MM.1S (cell line): ENCODE measurements at regions not wholly inside any gene's neighbourhood (a gene's known extent, or its start where the extent isn't known, plus 50 kb on each side); places are given as distances from the start of the nearest gene placed in this dataset.

Source experiments
- DNase-seq: peaks from one replicate; pipeline ENCODE4 v3.0.0-alpha.2; 2015
- H2AFZ ChIP-seq: fragments of 300-600 bp; sonication (generic); 2 replicates; pipeline ENCODE4 v1.6.0; 2016; ENCODE audit warnings: antibody characterized with exemption, low read length
- H3F3A ChIP-seq: fragments of 300-600 bp; sonication (generic); 2 replicates; pipeline ENCODE4 v1.6.1; 2016; ENCODE audit warnings: mild to moderate bottlenecking, antibody characterized with exemption, low read length, moderate library complexity, mixed read lengths; ENCODE audit not compliant: insufficient read depth
- H3K27ac ChIP-seq: fragments of 300-600 bp; sonication (generic); 2 replicates; pipeline ENCODE4 v1.5.1; 2016; ENCODE audit warnings: mild to moderate bottlenecking, low read length
- H3K27me3 ChIP-seq: fragments of 300-600 bp; sonication (generic); replicated peaks from 2 replicates; pipeline ENCODE4 v1.6.0; 2016; ENCODE audit warnings: low read length; ENCODE audit not compliant: insufficient read depth
- H3K36me3 ChIP-seq: fragments of 300-600 bp; sonication (generic); replicated peaks from 2 replicates; pipeline ENCODE4 v1.6.1; 2016; ENCODE audit warnings: mild to moderate bottlenecking, low read length, mixed read lengths; ENCODE audit not compliant: insufficient read depth
- H3K4me1 ChIP-seq: fragments of 300-600 bp; sonication (generic); 2 replicates; pipeline ENCODE4 v1.6.1; 2016; ENCODE audit warnings: low read length, mixed read lengths
- H3K4me2 ChIP-seq: fragments of 300-600 bp; sonication (generic); 2 replicates; pipeline ENCODE4 v1.6.0; 2016; ENCODE audit warnings: low read depth, low read length
- H3K4me3 ChIP-seq: fragments of 300-600 bp; sonication (generic); 2 replicates; pipeline ENCODE4 v1.5.1; 2016; ENCODE audit warnings: low read length, mixed read lengths
- H3K79me2 ChIP-seq: fragments of 300-600 bp; sonication (generic); 2 replicates; pipeline ENCODE4 v1.6.1; 2016; ENCODE audit warnings: mixed run types, low read length, mixed read lengths
- H3K9ac ChIP-seq: fragments of 300-600 bp; sonication (generic); 2 replicates; pipeline ENCODE4 v1.6.1; 2016; ENCODE audit warnings: low read length, mixed read lengths
- H3K9me2 ChIP-seq: fragments of 300-600 bp; sonication (generic); replicated peaks from 2 replicates; pipeline ENCODE4 v1.6.1; 2016; ENCODE audit warnings: mild to moderate bottlenecking, low read length, mixed read lengths; ENCODE audit not compliant: insufficient read depth
- H3K9me3 ChIP-seq: fragments of 300-600 bp; sonication (generic); replicated peaks from 2 replicates; pipeline ENCODE4 v1.6.1; 2016; ENCODE audit warnings: mild to moderate bottlenecking, low read length, mixed read lengths; ENCODE audit not compliant: insufficient read depth
- H4K20me1 ChIP-seq: fragments of 300-600 bp; sonication (generic); 2 replicates; pipeline ENCODE4 v1.6.1; 2016; ENCODE audit warnings: mild to moderate bottlenecking, low read length, moderate library complexity, mixed read lengths; ENCODE audit not compliant: insufficient read depth
- EZH2 ChIP-seq: fragments of 300-600 bp; sonication (generic); optimal IDR thresholded peaks from 2 replicates; pipeline ENCODE3; 2017; ENCODE audit warnings: low read depth, mild to moderate bottlenecking, antibody characterized with exemption, low read length, mixed read lengths
- EZH2phosphoT487 ChIP-seq: fragments of 300-600 bp; sonication (generic); IDR thresholded peaks from 2 replicates; pipeline ENCODE4 v1.6.1; 2018; ENCODE audit warnings: antibody characterized with exemption, low read length
- TF ChIP-seq, protein P1 (sequence below): fragments of 300-600 bp; sonication (generic); IDR thresholded peaks from 2 replicates; pipeline ENCODE4 v1.5.1; 2016; ENCODE audit warnings: antibody characterized with exemption, low read length, mixed read lengths

DNA sequence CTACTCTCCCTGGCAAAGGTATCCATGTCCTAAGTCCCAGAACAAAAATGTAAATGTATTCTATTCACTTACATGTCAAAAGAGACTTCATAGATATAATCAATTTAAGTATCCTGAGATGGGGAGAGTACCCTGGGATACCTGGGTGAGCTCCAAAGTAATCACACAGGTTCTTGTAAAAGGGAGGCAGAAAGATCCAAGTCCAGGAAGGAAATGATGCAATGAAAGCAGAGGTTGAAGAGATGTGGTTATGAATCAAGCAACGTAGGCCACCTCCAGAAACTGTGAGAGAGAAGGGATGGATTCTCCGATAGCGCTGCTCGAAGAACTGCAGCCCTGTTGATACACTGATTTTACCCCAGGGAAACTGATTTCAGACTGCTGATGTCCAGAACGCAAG is 93.9 kb upstream of the VGLL3 start:
- no peak for DNase-seq
- Histone ChIP-seq H3K4me1 (no peaks in the 10 kb centered on the region), H3K27me3 (no peaks in the 10 kb centered on the region), H4K20me1 (no peaks in the 10 kb centered on the region), H2AFZ (no peak overlapping the region), H3K79me2 (no peaks in the 10 kb centered on the region), H3K9me3 (no peaks in the 10 kb centered on the region), H3K36me3 (no peaks in the 10 kb centered on the region), H3K4me2 (no peak overlapping the region), H3K4me3 (no peak overlapping the region), H3F3A (no peaks in the 10 kb centered on the region), H3K9me2 (no peaks in the 10 kb centered on the region), H3K9ac (no peak overlapping the region), H3K27ac (no peak overlapping the region)
- no peak for TF ChIP-seq EZH2
- TF ChIP-seq EZH2phosphoT487, result no peak
- TF ChIP-seq, protein P1, sequence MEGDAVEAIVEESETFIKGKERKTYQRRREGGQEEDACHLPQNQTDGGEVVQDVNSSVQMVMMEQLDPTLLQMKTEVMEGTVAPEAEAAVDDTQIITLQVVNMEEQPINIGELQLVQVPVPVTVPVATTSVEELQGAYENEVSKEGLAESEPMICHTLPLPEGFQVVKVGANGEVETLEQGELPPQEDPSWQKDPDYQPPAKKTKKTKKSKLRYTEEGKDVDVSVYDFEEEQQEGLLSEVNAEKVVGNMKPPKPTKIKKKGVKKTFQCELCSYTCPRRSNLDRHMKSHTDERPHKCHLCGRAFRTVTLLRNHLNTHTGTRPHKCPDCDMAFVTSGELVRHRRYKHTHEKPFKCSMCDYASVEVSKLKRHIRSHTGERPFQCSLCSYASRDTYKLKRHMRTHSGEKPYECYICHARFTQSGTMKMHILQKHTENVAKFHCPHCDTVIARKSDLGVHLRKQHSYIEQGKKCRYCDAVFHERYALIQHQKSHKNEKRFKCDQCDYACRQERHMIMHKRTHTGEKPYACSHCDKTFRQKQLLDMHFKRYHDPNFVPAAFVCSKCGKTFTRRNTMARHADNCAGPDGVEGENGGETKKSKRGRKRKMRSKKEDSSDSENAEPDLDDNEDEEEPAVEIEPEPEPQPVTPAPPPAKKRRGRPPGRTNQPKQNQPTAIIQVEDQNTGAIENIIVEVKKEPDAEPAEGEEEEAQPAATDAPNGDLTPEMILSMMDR, result no peak

DNA sequence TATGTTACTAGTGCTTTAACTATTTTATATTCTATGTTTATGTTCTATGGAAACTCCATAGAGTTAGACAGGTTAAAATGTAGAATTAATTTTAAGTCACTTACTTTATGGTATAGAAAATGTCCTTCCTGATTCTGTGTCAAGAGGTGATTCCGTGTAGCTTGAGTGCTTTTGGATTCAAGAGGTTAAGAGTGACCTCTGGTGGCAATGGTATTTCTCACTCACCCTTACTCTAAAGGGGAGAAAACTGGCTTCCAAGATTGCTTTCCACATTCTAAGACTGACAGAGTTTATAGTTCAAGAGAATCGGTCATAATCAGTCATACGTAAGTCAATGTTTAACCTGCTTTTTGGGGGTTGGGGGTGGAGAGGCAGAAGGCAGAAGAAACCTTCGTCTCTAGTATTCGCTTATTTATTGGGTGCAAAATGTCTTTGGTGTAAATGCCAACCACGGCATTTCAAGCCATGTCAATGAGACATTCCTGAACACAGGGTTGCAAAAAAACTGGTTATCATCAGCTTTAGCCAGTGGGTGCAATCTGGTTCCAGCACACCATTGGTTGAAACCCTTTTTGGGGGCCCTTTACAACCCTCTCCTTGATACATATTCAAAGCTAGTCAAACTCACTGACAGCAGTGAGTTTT is 92.0 kb upstream of the VGLL3 start:
- Histone ChIP-seq H3K36me3 (no peaks in the 10 kb centered on the region), H3K9ac (no peak overlapping the region), H3K27ac (no peak overlapping the region), H3K9me3 (no peaks in the 10 kb centered on the region), H3K4me3 (no peak overlapping the region), H3K27me3 (no peaks in the 10 kb centered on the region), H3K79me2 (no peaks in the 10 kb centered on the region), H3F3A (no peaks in the 10 kb centered on the region), H3K9me2 (no peaks in the 10 kb centered on the region), H3K4me2 (no peak overlapping the region), H2AFZ (no peak overlapping the region), H3K4me1 (no peaks in the 10 kb centered on the region), H4K20me1 (no peaks in the 10 kb centered on the region)
- TF ChIP-seq, protein P1, result peak; percentile 57
- no peak for TF ChIP-seq EZH2phosphoT487
- DNase-seq, result peak; percentile 61

DNA sequence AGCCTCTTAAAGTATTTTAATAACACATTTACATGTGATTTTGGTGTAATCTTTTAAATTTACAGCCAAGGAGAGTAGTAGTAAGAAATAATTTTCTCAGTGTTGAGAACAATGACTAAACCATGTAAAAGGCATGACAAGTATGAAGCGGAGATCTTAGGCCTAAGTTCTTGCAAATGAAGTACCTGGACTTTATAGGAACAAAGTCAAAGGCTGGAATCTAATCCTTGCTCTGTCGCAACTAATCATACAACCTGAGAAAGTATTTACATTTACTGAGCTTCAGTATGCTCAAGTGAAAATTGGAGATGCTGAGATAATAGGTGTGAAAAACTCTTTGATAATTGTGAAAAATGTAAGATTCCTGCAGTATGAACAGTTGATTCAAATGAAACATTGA is 86.4 kb upstream of the VGLL3 start:
- H3K4me2 ChIP-seq, result no peak overlapping the region
- H4K20me1 ChIP-seq, result no peaks in the 10 kb centered on the region
- no peak overlapping the region for H3K9ac ChIP-seq
- H3K4me3 ChIP-seq, result no peak overlapping the region
- no peaks in the 10 kb centered on the region for H3K79me2 ChIP-seq
- H3K4me1 ChIP-seq, result no peaks in the 10 kb centered on the region
- H2AFZ ChIP-seq, result no peak overlapping the region
- H3K27ac ChIP-seq, result no peak overlapping the region
- TF ChIP-seq, protein P1, result no peak
- TF ChIP-seq EZH2 (no peak), EZH2phosphoT487 (no peak)
- H3K9me3 ChIP-seq, result no peaks in the 10 kb centered on the region
- no peaks in the 10 kb centered on the region for H3K36me3 ChIP-seq
- no peaks in the 10 kb centered on the region for H3F3A ChIP-seq
- DNase-seq, result no peak
- H3K9me2 ChIP-seq, result no peaks in the 10 kb centered on the region
- no peaks in the 10 kb centered on the region for H3K27me3 ChIP-seq
